HepG2 (cell line): ENCODE measurements at regions not wholly inside any gene's neighbourhood (a gene's known extent, or its start where the extent isn't known, plus 50 kb on each side); places are given as distances from the start of the nearest gene placed in this dataset.

ENCODE experiments used
- ATAC-seq: fragments of 200-7000 bp; cut with Tn5 transposase; 3 replicates; pipeline ENCODE4 v1.9.1; 2020; ENCODE audit warnings: mild to moderate bottlenecking, moderate library complexity
- BruUV-seq: library from RNA; stranded (reverse); fragments of 400-500 nt; replicated peaks from 2 replicates; lab custom pipeline; 2021; lab: Mats Ljungman, UMichigan
- CTCF ChIA-PET: fragments of 300-600 bp; formaldehyde crosslinking; extraction: SDS; loops from one replicate; lab custom pipeline; 2021; ENCODE audit warnings: low total read pairs, inconsistent platforms, low intra/inter-chr PET ratio; lab: Yijun Ruan, JAX
- POLR2A ChIA-PET: fragments of 350-600 bp; sonication (Branson Sonifier 250); formaldehyde crosslinking; loops from one replicate; lab custom pipeline; 2020; ENCODE audit warnings: antibody characterized with exemption, inconsistent platforms; lab: Yijun Ruan, JAX
- DNase-seq: peaks from one replicate; pipeline ENCODE4 v3.0.0-alpha.2; 2015; ENCODE audit warnings: low spot score
- FAIRE-seq: peaks from 3 replicates; lab custom pipeline; 2011; peaks lifted over from hg19 to GRCh38; lab: Jason Lieb, UNC
- H2AFZ ChIP-seq: one replicate; pipeline ENCODE4 v1.6.1; 2011; ENCODE audit warnings: low read length, inconsistent platforms
- H3K27ac ChIP-seq: fragments of 300-600 bp; 3 replicates; pipeline ENCODE4 v1.8.0; 2011; ENCODE audit warnings: mixed run types, mild to moderate bottlenecking, mixed read lengths, low read length, inconsistent platforms; ENCODE audit not compliant: insufficient read depth; ENCODE audit errors: extremely low read length
- H3K27me3 ChIP-seq, 2 experiments: fragments of 200-600 bp in 1 of 2; 2 replicates in 1 of 2; 3 replicates in 1 of 2; pipeline versions ENCODE4 v1.6.0 to v1.8.0; 2011; ENCODE audit warnings: low read length in 2 of 2, mild to moderate bottlenecking in 2 of 2, moderate library complexity in 2 of 2, inconsistent platforms in 1 of 2; ENCODE audit not compliant: insufficient read depth in 2 of 2, control insufficient read depth in 1 of 2
- H3K36me3 ChIP-seq, 2 experiments: fragments of 200-600 bp in 1 of 2; replicated peaks in 1 of 2; 2 replicates in 1 of 2; 3 replicates in 1 of 2; pipeline versions ENCODE4 v1.5.1 to v1.8.0; 2011; ENCODE audit warnings: low read length in 2 of 2, inconsistent platforms in 1 of 2; ENCODE audit not compliant: insufficient read depth in 2 of 2, control insufficient read depth in 1 of 2
- H3K4me1 ChIP-seq: 2 replicates; pipeline ENCODE4 v1.5.1; 2012; ENCODE audit warnings: low read length, inconsistent platforms; ENCODE audit not compliant: insufficient read depth
- H3K4me2 ChIP-seq: 2 replicates; pipeline ENCODE4 v1.6.0; 2011; ENCODE audit warnings: low read depth, low read length, inconsistent platforms
- H3K4me3 ChIP-seq, 3 experiments: fragments of 200-600 bp in 1 of 3; sonication (generic), shearing (Covaris generic) in 1 of 3; replicated peaks in 1 of 3; 2 replicates each; pipeline ENCODE4 v1.5.1; 2011 to 2016; ENCODE audit warnings: low read length in 3 of 3, inconsistent platforms in 2 of 3, low read depth in 2 of 3, mild to moderate bottlenecking in 2 of 3, control low read depth in 1 of 3, mixed read lengths in 1 of 3; ENCODE audit not compliant: insufficient read depth in 1 of 3
- H3K79me2 ChIP-seq: one replicate; pipeline ENCODE4 v1.6.1; 2011; ENCODE audit warnings: low read length, inconsistent platforms; ENCODE audit not compliant: insufficient read depth
- H3K9ac ChIP-seq: 2 replicates; pipeline ENCODE4 v1.6.0; 2011; ENCODE audit warnings: mild to moderate bottlenecking, low read depth, low read length, inconsistent platforms; ENCODE audit not compliant: insufficient read depth
- H3K9me3 ChIP-seq: 2 replicates; pipeline ENCODE4 v1.5.1; 2012; ENCODE audit warnings: mild to moderate bottlenecking, low read length
- H4K20me1 ChIP-seq: 2 replicates; pipeline ENCODE4 v1.6.0; 2011; ENCODE audit warnings: inconsistent platforms, mild to moderate bottlenecking, low read length, moderate library complexity; ENCODE audit not compliant: insufficient read depth
- ARNT ChIP-seq: fragments of 450-650 bp; IDR thresholded peaks from 2 replicates; pipeline ENCODE4 v1.6.1; 2017
- ARNT2 ChIP-seq: sonication (generic); formaldehyde crosslinking; IDR thresholded peaks from 2 replicates; pipeline ENCODE4 v1.8.0; 2022; ENCODE audit warnings: mild to moderate bottlenecking, low read depth, missing genetic modification reagents, moderate library complexity
- CBX5 ChIP-seq: sonication (generic); formaldehyde crosslinking; IDR thresholded peaks from 2 replicates; pipeline ENCODE4 v1.4.0; 2020; ENCODE audit warnings: missing genetic modification reagents, borderline replicate concordance
- DRAP1 ChIP-seq: IDR thresholded peaks from 2 replicates; pipeline ENCODE4 v1.6.1; 2016; ENCODE audit warnings: missing genetic modification reagents, missing compliant biosample characterization
- HHEX ChIP-seq: IDR thresholded peaks from 2 replicates; pipeline ENCODE4 v1.6.1; 2016; ENCODE audit warnings: control low read depth
- KLF15 ChIP-seq: sonication (generic); formaldehyde crosslinking; IDR thresholded peaks from 2 replicates; pipeline ENCODE4 v1.8.1; 2023; ENCODE audit warnings: borderline replicate concordance, mild to moderate bottlenecking, inconsistent platforms, missing genetic modification reagents, mixed read lengths
- KMT2B ChIP-seq: IDR thresholded peaks from 2 replicates; pipeline ENCODE4 v1.6.1; 2016; ENCODE audit warnings: missing genetic modification reagents, missing compliant biosample characterization
- MAFG ChIP-seq: sonication (generic); formaldehyde crosslinking; IDR thresholded peaks from 2 replicates; pipeline ENCODE4 v1.5.1; 2020; ENCODE audit warnings: mild to moderate bottlenecking, missing genetic modification reagents
- PAF1 ChIP-seq: IDR thresholded peaks from 2 replicates; pipeline ENCODE4 v1.6.1; 2016; ENCODE audit warnings: missing genetic modification reagents, missing compliant biosample characterization
- TCF7 ChIP-seq: sonication (generic); IDR thresholded peaks from 2 replicates; pipeline ENCODE4 v1.6.1; 2016; ENCODE audit warnings: antibody characterized with exemption, low read depth
- TFAP4 ChIP-seq: sonication (generic); IDR thresholded peaks from 2 replicates; pipeline ENCODE4 v1.6.1; 2016; ENCODE audit warnings: low read depth, borderline replicate concordance
- ZFAT ChIP-seq: sonication (generic); formaldehyde crosslinking; conservative IDR thresholded peaks from 2 replicates; pipeline ENCODE4 v1.8.1; 2023; ENCODE audit warnings: missing genetic modification reagents, inconsistent platforms
- ZFP37 ChIP-seq: sonication (generic); formaldehyde crosslinking; IDR thresholded peaks from 2 replicates; pipeline ENCODE4 v1.4.0; 2020; ENCODE audit warnings: missing genetic modification reagents, borderline replicate concordance
- ZNF124 ChIP-seq: sonication (generic); formaldehyde crosslinking; IDR thresholded peaks from 2 replicates; pipeline ENCODE4 v1.4.0; 2020; ENCODE audit warnings: missing genetic modification reagents
- ZNF496 ChIP-seq: sonication (generic); formaldehyde crosslinking; IDR thresholded peaks from 2 replicates; pipeline ENCODE4 v1.8.1; 2023; ENCODE audit warnings: mild to moderate bottlenecking, moderate library complexity, missing genetic modification reagents; ENCODE audit not compliant: insufficient replicate concordance
- ZNF562 ChIP-seq: sonication (generic); formaldehyde crosslinking; IDR thresholded peaks from 2 replicates; pipeline ENCODE4 v1.8.0; 2022; ENCODE audit warnings: missing genetic modification reagents, borderline replicate concordance
- ZNF605 ChIP-seq: sonication (generic); formaldehyde crosslinking; IDR thresholded peaks from 2 replicates; pipeline ENCODE4 v1.8.0; 2022; ENCODE audit warnings: mild to moderate bottlenecking, missing genetic modification reagents
- ZNF713 ChIP-seq: sonication (generic); formaldehyde crosslinking; IDR thresholded peaks from 2 replicates; pipeline ENCODE4 v1.4.0; 2020; ENCODE audit warnings: mild to moderate bottlenecking, missing genetic modification reagents
- ZNF749 ChIP-seq: sonication (generic); formaldehyde crosslinking; IDR thresholded peaks from 2 replicates; pipeline ENCODE4 v1.8.0; 2022; ENCODE audit warnings: mild to moderate bottlenecking, missing genetic modification reagents, moderate library complexity, borderline replicate concordance
- ZNF768 ChIP-seq: sonication (generic); formaldehyde crosslinking; IDR thresholded peaks from 2 replicates; pipeline ENCODE4 v1.4.0; 2020; ENCODE audit warnings: missing genetic modification reagents
- whole genome bisulfite sequencing: methylation state at CpG from one replicate; pipeline ENCODE4 v1.1.6; 2017; ENCODE audit warnings: low lambda C conversion rate; 5-methylcytosine and 5-hydroxymethylcytosine counted together
- in situ Hi-C: cut with HindIII; loops from 2 replicates; pipeline ENCODE4 v1.10.0; 2017; ENCODE audit warnings: low pct_unique_long_range_greater_than_20kb; ENCODE audit not compliant: extremely low pct_ligation_motif_present
- intact Hi-C: fragments of 100-400 bp; cut with micrococcal nuclease; formaldehyde crosslinking; loops from one replicate; pipeline ENCODE4 v1.10.0; 2022; ENCODE audit not compliant: unreplicated experiment

- no peaks in the 10 kb centered on the region for H3K27me3 ChIP-seq
- H2AFZ ChIP-seq, result no peak overlapping the region
- no peaks in the 10 kb centered on the region for H3K9me3 ChIP-seq
- CTCF ChIA-PET, result no interaction called here
- H3K4me3 ChIP-seq, result no peak overlapping the region
- in situ Hi-C loops (no loop called here), intact Hi-C loops (no loop called here)
- WGBS, result 0% methylated on average over 1 of the region's 1 CpG
- no peak overlapping the region for H3K4me2 ChIP-seq
- H3K36me3 ChIP-seq, result no peaks in the 10 kb centered on the region
- POLR2A ChIA-PET, result no interaction called here
- no peaks in the 10 kb centered on the region for H3K4me1 ChIP-seq
- no peak for ATAC-seq
- H3K27ac ChIP-seq, result no peak overlapping the region
- DNase-seq, result no peak
- no peak overlapping the region for H3K9ac ChIP-seq
- TF ChIP-seq HHEX (no peak), CBX5 (CRISPR knock-in tag) (no peak), ZNF713 (no peak), PAF1 (CRISPR knock-in tag) (no peak), ZNF562 (CRISPR knock-in tag) (no peak), KLF15 (CRISPR knock-in tag) (no peak), ZNF605 (CRISPR knock-in tag) (no peak), ZNF749 (CRISPR knock-in tag) (no peak), ARNT2 (CRISPR knock-in tag) (no peak), ZNF496 (CRISPR knock-in tag) (no peak), TCF7 (no peak), ZFAT (CRISPR knock-in tag) (no peak), ZNF768 (CRISPR knock-in tag) (no peak), ARNT (no peak), ZFP37 (CRISPR knock-in tag) (no peak), ZNF124 (no peak), DRAP1 (CRISPR knock-in tag) (no peak), MAFG (CRISPR knock-in tag) (no peak), TFAP4 (no peak), KMT2B (CRISPR knock-in tag) (no peak)
- no TSS peak for BruUV-seq
- H3K79me2 ChIP-seq, result no peaks in the 10 kb centered on the region
- no peak for FAIRE-seq
- H4K20me1 ChIP-seq, result no peaks in the 10 kb centered on the region
Measured at GRCh38 chr15:29398907-29399306, 129.3 kb upstream of the NSMCE3 start.
